AG09309 (cell line): ENCODE measurements at regions not wholly inside any gene's neighbourhood (a gene's known extent, or its start where the extent isn't known, plus 50 kb on each side); places are given as distances from the start of the nearest gene placed in this dataset.

Source experiments
- DNase-seq: peaks from one replicate; pipeline ENCODE4 v3.0.0-alpha.2; 2010; ENCODE audit warnings: low read depth
- H3K4me3 ChIP-seq: 2 replicates; pipeline ENCODE4 v1.5.1; 2011; ENCODE audit warnings: mild to moderate bottlenecking, low read depth, low read length, moderate library complexity; ENCODE audit not compliant: control insufficient read depth
- TF ChIP-seq, protein P1 (sequence below): IDR thresholded peaks from 2 replicates; pipeline ENCODE4 v1.5.1; 2011; ENCODE audit warnings: mild to moderate bottlenecking, low read depth, low read length, inconsistent platforms; ENCODE audit not compliant: insufficient read depth, control insufficient read depth; ENCODE audit errors: missing control alignments

DNA sequence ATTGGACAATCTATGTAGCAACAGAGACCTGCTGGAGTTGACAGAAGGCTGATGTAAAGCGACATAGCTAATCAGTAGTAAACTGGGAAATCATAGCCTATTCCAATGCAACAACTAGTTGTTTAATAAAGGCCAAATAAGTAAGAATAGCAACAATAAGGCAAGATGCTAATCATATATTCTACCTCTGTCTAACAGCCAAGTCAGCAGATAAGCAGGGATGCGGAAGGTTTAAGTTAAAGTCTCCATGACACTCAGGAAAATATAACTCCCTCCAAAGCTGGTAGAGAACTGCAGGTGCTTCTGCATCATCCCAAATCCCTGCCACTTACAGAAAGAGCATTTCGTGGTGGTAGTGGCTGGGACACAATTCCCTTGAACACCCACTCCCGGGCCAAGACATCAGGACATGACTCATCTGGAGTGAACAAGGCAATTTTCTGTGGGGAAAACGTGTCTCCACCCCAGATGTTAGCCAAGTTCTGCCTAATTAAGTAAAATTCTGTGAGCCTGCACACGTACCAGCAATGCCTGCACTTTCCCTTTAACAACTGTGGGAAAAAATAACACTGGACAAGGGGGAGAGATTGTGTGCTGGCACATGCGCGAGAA is 413.6 kb upstream of the ID2 start:
- no peak for DNase-seq
- TF ChIP-seq, protein P1, sequence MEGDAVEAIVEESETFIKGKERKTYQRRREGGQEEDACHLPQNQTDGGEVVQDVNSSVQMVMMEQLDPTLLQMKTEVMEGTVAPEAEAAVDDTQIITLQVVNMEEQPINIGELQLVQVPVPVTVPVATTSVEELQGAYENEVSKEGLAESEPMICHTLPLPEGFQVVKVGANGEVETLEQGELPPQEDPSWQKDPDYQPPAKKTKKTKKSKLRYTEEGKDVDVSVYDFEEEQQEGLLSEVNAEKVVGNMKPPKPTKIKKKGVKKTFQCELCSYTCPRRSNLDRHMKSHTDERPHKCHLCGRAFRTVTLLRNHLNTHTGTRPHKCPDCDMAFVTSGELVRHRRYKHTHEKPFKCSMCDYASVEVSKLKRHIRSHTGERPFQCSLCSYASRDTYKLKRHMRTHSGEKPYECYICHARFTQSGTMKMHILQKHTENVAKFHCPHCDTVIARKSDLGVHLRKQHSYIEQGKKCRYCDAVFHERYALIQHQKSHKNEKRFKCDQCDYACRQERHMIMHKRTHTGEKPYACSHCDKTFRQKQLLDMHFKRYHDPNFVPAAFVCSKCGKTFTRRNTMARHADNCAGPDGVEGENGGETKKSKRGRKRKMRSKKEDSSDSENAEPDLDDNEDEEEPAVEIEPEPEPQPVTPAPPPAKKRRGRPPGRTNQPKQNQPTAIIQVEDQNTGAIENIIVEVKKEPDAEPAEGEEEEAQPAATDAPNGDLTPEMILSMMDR, result no peak
- H3K4me3 ChIP-seq, result no peak overlapping the region

DNA sequence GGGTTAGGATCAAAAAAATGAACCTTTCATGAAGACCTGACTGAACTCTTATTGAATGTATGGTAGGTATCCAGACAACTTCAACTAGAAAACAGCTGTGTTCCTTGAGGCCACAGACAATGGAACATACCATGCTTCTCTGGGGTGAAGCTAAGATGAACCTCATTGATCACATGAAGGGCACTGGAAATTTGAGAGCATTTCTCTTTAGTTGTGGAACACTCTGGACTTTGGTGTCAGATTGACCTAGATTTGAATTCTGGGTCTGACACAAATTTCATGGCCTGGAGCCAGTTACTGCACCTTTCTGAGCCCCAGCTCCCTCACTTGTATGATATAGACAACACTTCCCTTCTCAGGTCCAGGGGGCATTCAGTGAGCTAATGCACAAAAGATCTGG is 411.2 kb upstream of the ID2 start:
- no peak overlapping the region for H3K4me3 ChIP-seq
- DNase-seq, result no peak
- TF ChIP-seq, protein P1, result no peak

DNA sequence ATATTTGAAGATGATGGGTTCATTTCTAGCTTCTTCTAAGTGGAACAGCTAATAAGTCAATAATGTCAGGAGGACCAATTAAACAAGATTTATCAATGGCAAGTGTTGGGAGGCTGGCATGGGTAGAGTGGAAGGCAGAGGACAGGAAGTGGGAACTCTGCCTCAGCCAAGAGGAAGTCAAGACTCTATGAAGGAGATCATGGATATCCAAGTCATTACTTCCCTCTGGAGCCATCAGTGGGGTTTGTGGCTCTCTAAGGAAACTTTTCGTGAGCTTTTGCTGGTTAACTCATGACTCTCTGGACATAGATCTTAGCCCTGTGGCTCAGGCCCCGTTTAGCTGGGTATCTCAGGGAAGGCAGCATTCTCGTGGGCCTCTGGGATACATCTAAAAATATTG is 410.4 kb upstream of the ID2 start:
- TF ChIP-seq, protein P1, result no peak
- DNase-seq, result no peak
- no peak overlapping the region for H3K4me3 ChIP-seq

DNA sequence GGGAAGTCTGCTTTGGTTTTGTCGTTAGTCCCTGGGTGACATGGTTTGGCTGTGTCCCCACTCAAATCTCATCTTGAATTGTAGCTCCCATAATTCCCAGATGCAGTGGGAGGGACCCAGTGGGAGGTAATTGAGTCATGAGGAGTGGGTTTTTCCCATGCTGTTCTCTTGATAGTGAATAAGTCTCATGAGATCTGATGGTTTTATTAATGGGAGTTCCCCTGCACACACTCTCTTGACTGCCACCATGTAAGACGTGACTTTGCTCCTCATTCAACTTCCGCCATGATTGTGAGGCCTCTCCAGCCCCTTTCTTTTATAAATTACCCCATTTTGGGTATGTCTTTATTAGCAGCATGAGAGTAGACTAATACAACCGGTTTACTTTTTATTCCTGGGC is 405.8 kb upstream of the ID2 start:
- TF ChIP-seq, protein P1, result no peak
- no peak for DNase-seq
- H3K4me3 ChIP-seq, result no peak overlapping the region

DNA sequence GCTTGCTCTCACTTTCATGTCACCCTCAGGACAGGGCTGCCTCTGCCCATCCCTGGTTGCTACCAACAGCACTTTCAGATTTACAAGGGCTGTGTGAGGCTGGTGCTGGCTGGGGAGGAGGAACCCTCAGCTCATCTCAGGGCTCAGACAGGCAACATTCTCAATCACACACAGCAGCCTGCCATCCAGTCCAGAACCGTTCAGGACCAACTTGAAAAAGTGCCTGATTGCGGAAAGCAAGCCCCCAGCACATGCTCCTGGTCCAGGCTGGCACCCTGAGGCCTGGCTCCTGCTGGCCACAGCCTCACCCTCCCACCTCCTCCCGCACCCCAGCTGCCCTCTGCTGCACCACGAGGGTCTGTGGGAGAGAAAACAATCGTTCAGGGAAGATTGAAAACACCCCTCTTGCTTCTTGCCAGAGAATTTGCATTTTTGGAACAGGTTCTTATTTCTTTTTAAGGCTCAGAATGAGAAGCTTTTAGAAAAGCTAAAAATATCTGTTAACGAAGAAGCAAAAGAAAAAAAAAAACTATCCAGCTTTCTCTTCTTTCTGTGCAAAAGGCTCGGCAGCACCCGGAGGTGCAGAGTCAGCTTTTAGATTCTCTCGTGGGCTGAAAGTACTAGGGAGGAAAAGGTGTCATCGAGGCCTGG is 403.8 kb upstream of the ID2 start:
- TF ChIP-seq, protein P1, result no peak
- DNase-seq, result no peak
- H3K4me3 ChIP-seq, result no peak overlapping the region

DNA sequence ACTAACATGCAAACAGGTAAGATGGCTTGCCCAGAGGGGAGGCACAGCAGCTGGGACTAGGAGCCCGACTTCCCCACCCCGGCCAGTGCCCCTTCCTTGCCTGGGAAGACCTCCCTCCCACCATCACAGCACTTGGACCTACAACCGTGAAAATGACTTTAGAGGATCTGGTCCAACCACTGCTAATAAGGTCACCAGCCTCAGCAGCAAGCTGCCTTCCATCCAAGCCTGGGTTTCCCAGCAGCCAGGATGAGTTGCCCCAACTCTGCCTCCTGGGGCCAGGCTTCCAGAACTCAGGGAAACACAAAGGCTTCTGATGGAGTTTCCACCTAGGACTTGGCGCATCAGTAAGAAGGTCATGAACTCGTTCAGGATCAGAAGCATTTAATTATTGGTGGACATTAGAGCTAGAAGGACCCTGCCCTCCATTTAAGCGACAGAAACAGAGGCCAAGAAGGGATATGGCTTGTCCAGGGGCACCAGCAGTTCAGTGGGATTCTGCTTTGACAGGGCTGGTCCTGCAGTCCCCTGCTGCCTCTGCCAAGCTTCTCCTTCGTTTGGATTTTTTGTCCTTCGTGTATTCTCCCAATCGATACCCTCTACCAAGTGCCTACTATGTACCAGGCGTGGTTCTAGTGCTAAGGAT is 403.0 kb upstream of the ID2 start:
- TF ChIP-seq, protein P1, result no peak
- DNase-seq, result no peak
- no peak overlapping the region for H3K4me3 ChIP-seq
